ENCODE measurements at regions not wholly inside any gene's neighbourhood (a gene's known extent, or its start where the extent isn't known, plus 50 kb on each side); places are given as distances from the start of the nearest gene placed in this dataset.

- TF ChIP-seq, protein P1, sequence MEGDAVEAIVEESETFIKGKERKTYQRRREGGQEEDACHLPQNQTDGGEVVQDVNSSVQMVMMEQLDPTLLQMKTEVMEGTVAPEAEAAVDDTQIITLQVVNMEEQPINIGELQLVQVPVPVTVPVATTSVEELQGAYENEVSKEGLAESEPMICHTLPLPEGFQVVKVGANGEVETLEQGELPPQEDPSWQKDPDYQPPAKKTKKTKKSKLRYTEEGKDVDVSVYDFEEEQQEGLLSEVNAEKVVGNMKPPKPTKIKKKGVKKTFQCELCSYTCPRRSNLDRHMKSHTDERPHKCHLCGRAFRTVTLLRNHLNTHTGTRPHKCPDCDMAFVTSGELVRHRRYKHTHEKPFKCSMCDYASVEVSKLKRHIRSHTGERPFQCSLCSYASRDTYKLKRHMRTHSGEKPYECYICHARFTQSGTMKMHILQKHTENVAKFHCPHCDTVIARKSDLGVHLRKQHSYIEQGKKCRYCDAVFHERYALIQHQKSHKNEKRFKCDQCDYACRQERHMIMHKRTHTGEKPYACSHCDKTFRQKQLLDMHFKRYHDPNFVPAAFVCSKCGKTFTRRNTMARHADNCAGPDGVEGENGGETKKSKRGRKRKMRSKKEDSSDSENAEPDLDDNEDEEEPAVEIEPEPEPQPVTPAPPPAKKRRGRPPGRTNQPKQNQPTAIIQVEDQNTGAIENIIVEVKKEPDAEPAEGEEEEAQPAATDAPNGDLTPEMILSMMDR (IDR thresholded peaks at IDR 0.05; ENCODE audit: poor library complexity), result no peak
- no peak for TF ChIP-seq EZH2 (IDR thresholded peaks at IDR 0.05; ENCODE audit: borderline replicate concordance)
- no peak for TF ChIP-seq EZH2phosphoT487 (IDR thresholded peaks at IDR 0.05; ENCODE audit: low read depth, severe bottlenecking, unreplicated experiment)
These were observed 266.1 kb upstream of the RAB6C start for GRCh38 chr2:129713337-129713736.
